HG03135 (cell line): ENCODE measurements at regions not wholly inside any gene's neighbourhood (a gene's known extent, or its start where the extent isn't known, plus 50 kb on each side); places are given as distances from the start of the nearest gene placed in this dataset.
"Not testable (repeated sequence)": the region's sequence is repeated elsewhere in the genome, so short reads cannot be mapped to it uniquely, and the experiment has no call there.

Experiments
- ATAC-seq: cut with Tn5 transposase; IDR thresholded peaks from one replicate; pipeline ENCODE4 v1.9.1; 2021; ENCODE audit warnings: mild to moderate bottlenecking, moderate library complexity; ENCODE audit not compliant: unreplicated experiment

DNA sequence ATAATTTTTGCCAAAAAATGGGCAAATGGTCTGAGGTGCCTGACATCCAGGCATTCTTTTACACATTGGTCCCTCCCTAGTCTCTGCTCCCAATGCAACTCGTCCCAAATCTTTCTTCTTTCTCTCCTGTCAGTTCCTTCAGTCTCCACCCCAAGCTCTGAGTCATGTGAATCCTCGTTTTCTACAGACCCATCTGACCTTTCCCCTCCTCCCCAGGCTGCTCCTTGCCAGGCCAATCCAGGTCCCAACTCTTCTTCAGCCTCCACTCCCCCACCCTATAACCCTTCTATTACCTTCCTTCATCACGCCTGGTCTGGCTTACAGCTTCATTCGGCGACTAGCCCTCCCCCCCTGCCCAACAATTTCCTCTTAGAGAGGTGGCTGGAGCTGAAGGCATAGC, 55.3 kb downstream of the BBS10 start:
- not testable (repeated sequence) for ATAC-seq

DNA sequence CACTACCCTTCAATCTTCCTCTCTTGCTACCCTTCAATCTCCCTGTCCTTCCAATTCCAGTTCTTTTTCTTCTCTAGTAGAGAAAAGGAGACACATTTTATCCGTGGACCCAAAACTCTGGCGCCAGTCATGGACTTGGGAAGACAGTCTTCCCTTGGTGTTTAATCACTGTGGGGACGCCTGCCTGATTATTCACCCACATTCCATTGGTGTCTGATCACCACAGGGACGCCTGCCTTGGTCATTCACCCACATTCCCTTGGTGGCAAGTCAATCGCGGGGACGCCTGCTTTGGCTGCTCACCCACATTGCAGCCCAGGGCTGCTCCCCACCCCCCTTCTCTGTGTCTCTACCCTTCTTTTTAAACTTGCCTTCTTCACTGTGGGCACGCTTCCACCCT, 55.9 kb downstream of the BBS10 start:
- not testable (repeated sequence) for ATAC-seq

DNA sequence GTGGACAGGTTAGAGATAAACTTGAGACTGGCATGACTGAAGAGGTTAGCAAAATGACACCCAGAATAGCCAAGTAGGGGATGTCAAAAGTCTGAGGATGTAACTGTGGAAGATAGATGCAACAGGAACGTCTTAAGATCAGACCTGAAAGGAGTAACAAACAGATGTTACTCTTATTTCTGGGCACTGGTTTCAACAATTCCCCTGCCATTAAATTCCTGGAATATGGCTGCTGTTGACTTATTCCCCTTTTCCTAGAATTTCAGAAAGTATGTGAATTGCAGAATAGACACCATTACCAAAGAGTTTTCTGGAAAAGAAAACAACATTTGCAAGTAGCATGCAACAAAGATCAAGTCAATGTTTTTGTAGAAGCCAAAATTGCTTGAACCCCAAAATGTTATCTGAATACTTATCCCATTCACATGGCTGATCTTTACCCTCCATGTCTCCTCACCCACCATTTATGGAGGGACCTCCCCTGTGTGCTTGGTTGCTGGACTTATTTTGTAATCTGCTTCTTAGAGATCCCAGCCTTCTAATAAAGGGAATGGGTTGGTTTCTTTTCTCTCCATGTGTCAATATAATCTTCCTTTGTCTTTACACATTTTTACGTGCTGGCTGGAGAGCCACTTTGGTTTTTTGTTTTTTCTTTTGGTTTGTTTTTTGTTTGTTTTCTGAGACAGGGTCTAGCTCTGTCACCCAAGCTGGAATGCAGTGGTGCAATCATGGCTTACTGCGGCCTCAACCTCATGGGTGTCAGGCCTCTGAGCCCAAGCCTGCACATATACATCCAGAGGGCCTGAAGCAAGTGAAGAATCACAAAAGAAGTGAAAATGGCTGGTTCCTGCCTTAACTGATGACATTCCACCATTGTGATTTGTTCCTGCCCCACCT, 57.0 kb downstream of the BBS10 start:
- ATAC-seq: no peak

DNA sequence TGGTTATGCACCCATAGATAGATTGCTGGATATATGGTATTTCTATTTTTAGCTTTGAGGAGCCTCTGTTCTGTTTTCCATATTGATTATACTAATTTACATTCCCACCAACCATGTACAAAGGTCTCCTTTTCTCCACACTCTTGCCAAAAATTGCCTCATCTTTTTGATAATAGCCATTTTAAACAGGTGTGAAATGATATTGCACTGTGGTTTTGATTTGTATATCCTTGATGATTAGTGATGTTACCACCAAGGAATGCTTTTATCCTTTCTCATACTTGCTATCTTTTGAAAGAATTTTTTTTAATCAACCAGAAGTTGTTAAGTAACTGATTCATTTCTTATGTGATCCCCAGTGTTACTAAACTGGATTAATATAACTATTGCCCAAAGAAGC, 60.0 kb downstream of the BBS10 start:
- no peak for ATAC-seq

DNA sequence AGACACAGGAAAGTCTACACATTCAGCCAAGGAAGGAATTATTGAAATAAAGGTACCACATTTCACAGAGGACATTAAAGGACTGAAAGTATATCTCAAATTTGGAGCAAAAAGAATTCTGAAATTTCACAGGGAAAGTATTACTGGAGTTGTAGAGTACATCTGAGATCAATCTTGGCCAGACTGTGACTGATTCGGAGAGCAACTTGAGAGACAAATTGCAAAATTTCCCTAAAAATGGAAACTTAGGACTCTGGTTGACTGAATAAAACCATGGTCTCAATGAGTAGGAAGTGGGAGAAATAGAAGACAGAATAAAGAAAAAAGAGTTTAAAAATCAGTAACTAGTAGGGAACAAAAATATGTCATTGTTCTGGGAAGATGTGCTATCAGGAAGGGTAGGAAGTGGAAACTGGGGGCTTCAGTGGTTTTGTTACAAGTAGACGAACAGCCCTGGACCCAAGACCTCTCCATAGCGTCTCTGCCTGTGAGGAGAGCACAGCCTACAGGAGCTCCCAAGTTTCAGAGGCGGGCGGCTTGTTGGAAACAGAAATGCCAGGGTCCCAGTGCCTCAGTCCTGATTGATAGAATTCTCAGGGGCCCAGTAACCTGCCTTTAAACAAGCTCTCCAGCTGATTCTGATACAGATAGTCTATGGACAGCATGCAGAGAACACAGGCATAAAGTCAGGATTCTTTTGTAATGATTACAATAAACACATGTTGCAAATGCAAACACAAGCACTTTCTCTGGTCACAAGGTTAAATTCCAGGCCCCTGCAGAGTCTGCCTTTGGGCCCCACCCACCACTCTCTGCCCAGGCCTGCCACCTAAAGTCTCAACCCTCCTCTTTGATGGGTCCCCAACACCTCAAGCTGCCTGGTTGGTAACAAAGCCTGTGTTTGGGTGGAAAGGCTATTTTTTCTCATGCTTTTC, 63.1 kb downstream of the BBS10 start:
- no peak for ATAC-seq

DNA sequence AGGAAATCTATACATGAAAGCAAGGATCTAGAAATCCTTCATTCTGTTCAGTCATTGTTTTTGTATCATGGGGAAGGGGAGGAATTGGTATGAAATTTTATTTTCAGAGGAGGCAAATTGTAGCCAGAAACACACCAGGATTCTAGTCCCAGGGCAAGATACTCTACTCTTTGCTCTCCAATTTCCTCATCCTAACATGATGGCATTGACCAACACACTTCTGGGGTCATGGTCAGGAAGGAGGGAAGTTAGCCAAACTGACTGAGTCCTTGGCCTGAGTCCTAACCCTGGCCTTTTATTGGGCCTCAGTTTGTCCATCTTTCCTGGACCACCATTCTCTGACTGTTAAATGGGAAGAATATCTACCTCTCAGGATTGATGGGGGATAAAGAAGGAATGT, 65.5 kb downstream of the BBS10 start:
- ATAC-seq: no peak

DNA sequence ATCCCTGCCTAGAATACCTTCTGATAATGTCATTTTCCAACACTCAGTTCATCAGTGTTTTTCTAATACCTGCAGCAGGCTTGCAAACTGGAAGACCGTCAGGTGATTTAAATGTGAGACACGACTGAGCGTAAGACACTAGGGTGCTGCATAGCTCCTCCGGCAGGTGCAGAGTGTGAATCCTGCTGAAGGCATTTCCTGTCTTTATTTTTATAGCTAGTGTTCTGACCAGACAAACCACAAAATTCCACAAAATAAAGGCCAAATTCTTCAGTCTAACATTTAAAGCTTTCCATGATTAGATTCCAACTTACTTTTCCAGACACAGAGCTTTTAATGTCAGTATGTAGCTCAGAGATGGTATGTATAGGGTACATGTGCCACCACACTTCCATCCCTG, 70.7 kb downstream of the BBS10 start:
- no peak for ATAC-seq

DNA sequence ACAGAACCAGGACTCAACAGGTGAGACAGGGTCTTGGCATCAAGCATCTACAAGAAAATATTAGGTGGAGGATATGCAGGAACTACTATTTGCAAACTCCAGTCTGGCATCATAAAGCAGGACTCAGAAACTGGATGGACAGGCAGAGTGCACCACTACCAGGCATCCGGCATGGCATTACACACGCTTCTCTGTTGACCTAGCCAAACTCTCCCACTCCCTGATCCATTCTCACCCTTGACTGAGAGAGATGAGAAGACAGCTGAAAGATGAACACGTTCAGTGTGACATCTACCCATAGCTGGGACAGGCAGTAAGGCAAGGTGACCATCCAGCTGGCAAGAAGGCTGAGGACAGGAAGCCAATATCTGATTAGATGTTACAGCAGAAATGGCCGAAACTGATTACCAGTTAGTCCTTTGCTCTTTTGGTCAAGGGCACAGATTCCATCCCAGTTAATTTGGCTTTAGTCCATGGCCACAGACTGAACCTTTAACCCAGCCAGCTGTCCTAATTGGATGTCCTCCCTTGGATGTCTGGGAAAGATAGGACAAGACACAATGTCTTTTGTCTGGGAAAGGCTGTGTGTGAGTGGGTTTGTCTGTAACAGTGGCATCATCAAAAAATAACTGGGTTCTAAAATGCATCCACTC, 71.6 kb downstream of the BBS10 start:
- ATAC-seq: no peak

DNA sequence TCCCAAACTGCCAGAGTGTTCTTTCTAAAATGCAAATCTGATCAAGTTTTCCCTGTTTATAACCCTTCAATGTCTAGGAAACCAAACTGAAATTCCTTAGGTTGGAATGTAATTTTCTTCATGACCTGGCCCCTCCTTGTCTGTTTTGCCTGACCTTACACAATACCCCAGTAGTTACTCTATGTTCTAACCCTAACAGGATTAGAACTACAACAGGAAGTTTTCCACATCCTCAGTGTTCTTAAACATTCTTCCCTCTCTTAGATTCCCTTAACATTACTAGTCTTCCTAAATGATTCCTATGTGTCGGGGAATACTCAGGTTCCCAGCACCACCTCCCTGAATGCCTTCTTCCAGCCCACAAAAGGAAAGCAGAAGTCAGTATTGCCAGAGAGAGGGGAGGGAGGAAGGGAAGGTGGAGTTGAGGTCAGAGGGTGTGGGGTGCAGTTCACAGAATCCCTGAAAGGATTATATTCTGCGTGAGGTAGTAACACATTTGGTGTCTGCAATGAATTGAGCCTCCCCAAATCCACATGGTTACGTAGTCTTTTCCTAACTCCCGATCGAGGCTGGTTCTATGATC, 72.6 kb downstream of the BBS10 start:
- no peak for ATAC-seq

DNA sequence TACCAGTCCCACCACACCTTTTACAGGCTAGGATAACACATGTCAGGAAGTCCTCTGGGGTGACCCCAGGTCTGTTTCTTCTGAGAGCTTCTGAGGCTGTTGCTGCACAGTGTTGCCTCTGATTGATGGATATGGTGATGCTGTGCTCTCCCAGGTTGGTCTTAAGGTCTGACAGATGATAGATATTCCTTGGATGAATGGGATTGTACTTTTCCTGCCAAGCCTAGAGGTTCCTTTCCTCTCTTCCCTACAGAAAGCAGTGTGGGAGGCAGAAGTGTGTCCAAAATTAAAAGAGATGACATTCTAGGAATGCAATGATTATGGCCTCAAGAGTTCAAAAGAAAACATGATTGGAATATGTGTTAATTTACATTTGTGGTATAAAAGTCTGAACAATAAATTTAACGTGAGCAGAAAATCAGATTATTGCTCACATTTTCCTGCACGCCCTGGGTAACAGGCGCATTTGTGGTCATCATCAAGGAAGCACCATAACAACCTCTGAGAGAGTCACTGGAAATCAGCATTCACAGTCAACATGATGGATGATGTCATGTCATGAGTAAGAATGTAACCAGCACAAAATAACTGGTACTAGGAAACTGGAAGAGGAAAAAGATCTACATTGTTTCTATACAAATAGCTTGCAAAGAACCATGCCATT, 73.7 kb downstream of the BBS10 start:
- no peak for ATAC-seq

DNA sequence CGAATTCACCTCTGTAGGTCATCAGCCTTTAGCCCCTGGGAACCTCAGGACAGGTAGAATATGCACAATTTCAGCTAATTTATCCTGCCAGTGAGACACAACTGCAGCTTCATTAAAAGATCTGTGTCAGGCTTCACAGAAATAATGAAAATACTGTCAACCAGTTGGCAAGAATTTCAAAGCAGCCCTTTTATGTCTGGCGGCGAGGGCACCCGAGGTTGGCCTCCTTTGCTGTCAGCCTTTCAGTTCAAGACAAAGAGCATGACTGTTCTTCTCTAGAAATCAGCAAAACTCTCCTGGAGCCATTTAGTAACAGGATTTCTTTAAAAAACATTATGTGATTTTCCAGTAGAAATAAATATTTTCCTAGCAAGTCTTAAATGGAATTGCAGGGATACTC, 75.9 kb downstream of the BBS10 start:
- ATAC-seq: no peak

DNA sequence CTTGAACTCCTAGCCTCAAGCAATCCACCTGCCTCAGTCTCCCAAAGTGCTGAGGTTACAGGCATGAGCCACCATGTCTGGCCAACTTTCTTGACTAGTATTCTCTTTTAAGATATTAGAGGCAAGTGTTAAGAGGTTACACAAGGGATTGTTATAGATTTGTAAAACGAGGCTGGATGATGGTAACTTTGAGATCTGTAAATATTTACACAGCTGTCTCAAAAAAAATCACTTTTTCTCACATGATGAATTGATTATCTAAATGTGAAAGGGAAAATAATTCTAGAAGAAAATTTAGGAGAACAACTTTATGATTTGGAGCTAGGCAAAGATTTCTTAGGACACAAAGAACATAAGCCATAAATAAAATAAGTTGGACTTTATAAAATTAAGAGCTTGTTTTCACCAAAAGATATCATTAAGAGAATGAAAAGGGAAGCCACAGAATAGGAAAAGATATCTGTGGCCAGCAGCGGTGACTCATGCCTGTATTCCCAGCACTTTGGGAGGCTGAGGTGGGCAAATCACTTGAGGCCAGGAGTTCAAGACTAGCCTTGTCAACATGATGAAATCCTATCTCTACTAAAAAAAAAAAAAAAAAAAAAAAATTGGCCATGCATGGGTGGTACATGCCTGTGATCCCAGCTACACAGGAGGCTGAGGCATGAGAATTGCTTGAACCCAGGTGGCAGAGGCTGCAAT, 77.4 kb downstream of the BBS10 start:
- no peak for ATAC-seq

DNA sequence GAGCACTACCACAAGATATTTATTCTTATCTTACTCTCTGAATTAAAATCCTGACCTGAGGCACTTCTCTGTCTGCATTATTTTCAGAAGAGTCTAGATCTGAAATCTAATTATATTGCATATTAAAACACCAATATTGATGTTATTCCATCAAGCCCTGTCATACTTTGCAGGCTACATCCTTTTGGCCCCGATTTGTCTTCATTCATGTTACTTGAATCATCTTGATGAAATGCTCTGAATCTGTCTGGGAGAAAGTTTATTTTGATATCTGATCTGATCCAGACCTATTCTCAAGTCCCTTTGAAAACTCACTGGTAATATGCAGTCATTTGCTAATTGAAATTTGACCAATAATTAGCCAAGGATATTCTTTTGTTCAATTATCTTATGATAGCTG, 79.9 kb downstream of the BBS10 start:
- ATAC-seq: no peak

DNA sequence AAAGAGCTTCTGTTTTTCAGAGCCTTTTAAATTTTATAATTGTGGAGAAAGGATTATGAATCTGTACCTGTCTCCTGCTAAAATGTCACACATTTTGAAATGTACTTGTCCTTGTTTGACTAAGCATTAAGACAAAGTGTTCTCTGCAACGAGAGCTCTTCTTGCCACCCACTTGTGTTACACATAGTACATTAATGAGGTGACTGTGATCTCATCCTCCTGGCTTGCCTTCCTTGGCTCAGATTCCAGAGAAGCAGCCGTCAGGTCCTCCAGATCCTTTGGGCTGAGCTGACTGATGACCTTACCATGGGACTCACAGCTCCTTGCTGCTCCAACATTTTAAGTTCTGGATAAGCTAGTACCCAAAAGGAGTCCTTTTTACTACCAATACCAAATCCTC, 81.4 kb downstream of the BBS10 start:
- no peak for ATAC-seq

DNA sequence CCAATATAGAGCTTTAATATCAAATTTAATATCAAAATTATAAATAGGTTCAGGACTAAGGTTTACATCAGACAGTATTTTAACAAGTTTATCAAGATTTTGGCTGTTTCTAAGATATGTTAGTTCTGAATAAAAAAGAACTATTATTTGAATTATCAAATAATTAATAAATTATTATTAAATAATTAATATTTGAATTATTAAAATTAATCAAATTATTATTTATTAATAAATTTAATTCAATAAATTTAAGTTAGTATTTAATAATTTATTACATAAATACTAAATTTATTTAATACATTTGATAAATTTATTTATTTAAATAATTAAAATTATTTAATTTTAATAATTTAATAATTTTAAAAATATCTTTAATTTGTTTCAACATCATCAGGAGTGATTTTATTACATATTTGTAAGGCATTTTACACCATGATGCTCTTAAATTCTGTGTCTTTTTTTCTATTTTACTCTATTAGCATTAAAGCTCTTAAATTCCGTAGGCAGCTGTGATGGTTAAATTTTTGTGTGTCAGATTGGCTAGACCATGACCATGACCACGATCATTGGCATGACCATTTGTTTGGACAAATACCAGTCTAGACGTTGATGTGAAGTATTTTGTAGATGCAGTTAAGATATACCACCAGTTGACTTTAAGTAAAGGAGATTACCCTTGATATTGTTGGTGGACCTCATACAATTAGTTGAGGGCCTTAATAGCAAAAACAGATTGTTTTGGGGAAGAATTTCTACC, 82.6 kb downstream of the BBS10 start:
- no peak for ATAC-seq

DNA sequence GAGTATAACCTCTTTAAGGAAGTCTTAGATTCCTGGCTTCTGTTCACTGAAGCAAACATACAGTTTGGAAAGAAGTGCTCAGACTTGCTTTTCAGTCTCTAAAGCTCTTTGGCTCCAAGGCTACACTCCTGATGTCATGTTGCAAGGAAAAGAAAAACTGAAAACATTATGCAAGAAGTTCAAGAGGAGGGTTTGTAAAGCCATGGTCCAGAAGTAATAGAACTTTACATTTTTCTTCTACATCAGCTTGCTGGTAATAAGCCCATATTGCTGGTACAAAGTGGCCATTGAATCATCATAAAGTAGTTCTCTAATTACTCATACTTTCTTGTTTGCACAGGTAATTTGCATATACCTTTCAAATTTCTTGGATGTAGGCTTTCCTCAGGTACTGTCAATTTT, 83.6 kb downstream of the BBS10 start:
- ATAC-seq: no peak

DNA sequence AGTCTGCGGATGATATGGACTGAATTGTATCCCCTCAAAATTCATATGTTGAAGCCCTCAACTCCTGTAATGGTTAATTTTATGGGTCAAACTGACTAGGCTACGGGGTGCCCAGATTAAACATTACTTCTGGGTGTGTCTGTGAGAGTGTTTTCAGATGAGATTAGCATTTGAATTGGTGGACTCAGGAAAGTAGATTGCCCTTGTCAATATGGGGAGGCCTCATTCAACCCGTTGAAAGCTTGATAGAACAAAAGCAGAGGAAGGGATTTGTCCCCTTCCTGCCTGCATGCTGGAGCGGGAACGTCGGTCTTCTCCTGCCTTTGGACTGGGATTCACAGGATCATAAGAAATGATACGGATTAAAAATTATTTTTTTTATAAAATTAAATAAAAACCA, 84.5 kb downstream of the BBS10 start:
- no peak for ATAC-seq

DNA sequence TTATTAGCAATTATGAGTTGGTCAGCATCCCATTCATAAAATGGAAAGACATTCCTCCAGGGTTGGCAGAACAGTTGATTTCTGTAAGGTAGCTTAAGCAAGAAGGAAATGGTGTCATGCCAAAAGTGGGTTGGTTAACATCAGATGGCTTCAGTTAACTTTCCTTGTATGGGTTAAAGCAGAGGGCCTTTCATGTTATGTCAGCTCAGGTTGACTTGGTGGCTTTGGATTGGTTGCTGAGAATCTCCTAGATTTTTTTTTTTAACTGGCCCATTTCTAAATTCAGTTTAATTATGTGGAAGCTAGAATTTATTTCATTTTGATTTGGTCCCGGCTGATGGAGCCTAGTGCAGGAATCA, 87.8 kb downstream of the BBS10 start:
- no peak for ATAC-seq

DNA sequence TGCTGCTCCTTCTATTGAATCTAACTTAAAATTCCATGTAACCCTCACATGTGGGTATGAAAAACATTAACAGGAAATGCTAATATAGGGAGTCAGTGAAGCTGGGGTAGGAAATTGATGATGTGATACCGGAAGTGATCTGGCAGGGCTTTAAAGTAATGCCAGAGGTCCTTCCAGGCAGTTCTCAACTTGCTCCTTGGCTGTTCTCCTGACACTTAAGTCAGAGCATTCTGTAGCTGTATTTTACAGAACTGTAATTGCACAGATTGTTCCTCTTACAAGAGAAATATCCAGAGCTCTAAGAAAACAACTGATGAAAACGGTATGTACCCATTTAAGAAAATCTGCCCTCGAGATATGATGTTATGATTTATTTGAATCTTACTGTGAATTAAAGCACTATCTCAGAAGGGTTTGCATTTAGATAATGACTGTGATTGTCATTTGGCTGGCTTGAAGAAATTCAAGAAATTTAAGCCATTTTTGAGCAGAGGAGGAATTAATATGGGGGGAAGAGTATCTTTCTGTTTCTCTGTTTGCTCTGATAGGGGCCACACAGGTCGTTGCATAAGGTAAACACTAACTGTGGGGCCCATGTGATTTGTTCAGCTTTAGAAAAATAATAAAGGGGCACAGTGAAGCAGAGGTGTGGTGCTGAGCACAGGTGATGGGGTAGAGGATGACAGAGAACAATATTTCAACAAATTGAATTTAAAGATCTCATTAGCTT, 88.4 kb downstream of the BBS10 start:
- ATAC-seq: no peak
